HepG2 (cell line): ENCODE measurements at regions not wholly inside any gene's neighbourhood (a gene's known extent, or its start where the extent isn't known, plus 50 kb on each side); places are given as distances from the start of the nearest gene placed in this dataset.

ENCODE experiments used
- ATAC-seq: fragments of 200-7000 bp; cut with Tn5 transposase; 3 replicates; pipeline ENCODE4 v1.9.1; 2020; ENCODE audit warnings: mild to moderate bottlenecking, moderate library complexity
- BruUV-seq: library from RNA; stranded (reverse); fragments of 400-500 nt; replicated peaks from 2 replicates; lab custom pipeline; 2021; lab: Mats Ljungman, UMichigan
- CTCF ChIA-PET: fragments of 300-600 bp; formaldehyde crosslinking; extraction: SDS; loops from one replicate; lab custom pipeline; 2021; ENCODE audit warnings: low total read pairs, inconsistent platforms, low intra/inter-chr PET ratio; lab: Yijun Ruan, JAX
- POLR2A ChIA-PET: fragments of 350-600 bp; sonication (Branson Sonifier 250); formaldehyde crosslinking; loops from one replicate; lab custom pipeline; 2020; ENCODE audit warnings: antibody characterized with exemption, inconsistent platforms; lab: Yijun Ruan, JAX
- DNase-seq: peaks from one replicate; pipeline ENCODE4 v3.0.0-alpha.2; 2015; ENCODE audit warnings: low spot score
- FAIRE-seq: peaks from 3 replicates; lab custom pipeline; 2011; peaks lifted over from hg19 to GRCh38; lab: Jason Lieb, UNC
- H2AFZ ChIP-seq: one replicate; pipeline ENCODE4 v1.6.1; 2011; ENCODE audit warnings: low read length, inconsistent platforms
- H3K27ac ChIP-seq: fragments of 300-600 bp; 3 replicates; pipeline ENCODE4 v1.8.0; 2011; ENCODE audit warnings: mixed run types, mild to moderate bottlenecking, mixed read lengths, low read length, inconsistent platforms; ENCODE audit not compliant: insufficient read depth; ENCODE audit errors: extremely low read length
- H3K27me3 ChIP-seq, 2 experiments: fragments of 200-600 bp in 1 of 2; 2 replicates in 1 of 2; 3 replicates in 1 of 2; pipeline versions ENCODE4 v1.6.0 to v1.8.0; 2011; ENCODE audit warnings: low read length in 2 of 2, mild to moderate bottlenecking in 2 of 2, moderate library complexity in 2 of 2, inconsistent platforms in 1 of 2; ENCODE audit not compliant: insufficient read depth in 2 of 2, control insufficient read depth in 1 of 2
- H3K36me3 ChIP-seq, 2 experiments: fragments of 200-600 bp in 1 of 2; replicated peaks in 1 of 2; 2 replicates in 1 of 2; 3 replicates in 1 of 2; pipeline versions ENCODE4 v1.5.1 to v1.8.0; 2011; ENCODE audit warnings: low read length in 2 of 2, inconsistent platforms in 1 of 2; ENCODE audit not compliant: insufficient read depth in 2 of 2, control insufficient read depth in 1 of 2
- H3K4me1 ChIP-seq: 2 replicates; pipeline ENCODE4 v1.5.1; 2012; ENCODE audit warnings: low read length, inconsistent platforms; ENCODE audit not compliant: insufficient read depth
- H3K4me2 ChIP-seq: 2 replicates; pipeline ENCODE4 v1.6.0; 2011; ENCODE audit warnings: low read depth, low read length, inconsistent platforms
- H3K4me3 ChIP-seq, 3 experiments: fragments of 200-600 bp in 1 of 3; sonication (generic), shearing (Covaris generic) in 1 of 3; replicated peaks in 1 of 3; 2 replicates each; pipeline ENCODE4 v1.5.1; 2011 to 2016; ENCODE audit warnings: low read length in 3 of 3, inconsistent platforms in 2 of 3, low read depth in 2 of 3, mild to moderate bottlenecking in 2 of 3, control low read depth in 1 of 3, mixed read lengths in 1 of 3; ENCODE audit not compliant: insufficient read depth in 1 of 3
- H3K79me2 ChIP-seq: one replicate; pipeline ENCODE4 v1.6.1; 2011; ENCODE audit warnings: low read length, inconsistent platforms; ENCODE audit not compliant: insufficient read depth
- H3K9ac ChIP-seq: 2 replicates; pipeline ENCODE4 v1.6.0; 2011; ENCODE audit warnings: mild to moderate bottlenecking, low read depth, low read length, inconsistent platforms; ENCODE audit not compliant: insufficient read depth
- H3K9me3 ChIP-seq: 2 replicates; pipeline ENCODE4 v1.5.1; 2012; ENCODE audit warnings: mild to moderate bottlenecking, low read length
- H4K20me1 ChIP-seq: 2 replicates; pipeline ENCODE4 v1.6.0; 2011; ENCODE audit warnings: inconsistent platforms, mild to moderate bottlenecking, low read length, moderate library complexity; ENCODE audit not compliant: insufficient read depth
- IKZF1 ChIP-seq: fragments of 450-650 bp; IDR thresholded peaks from 2 replicates; pipeline ENCODE4 v1.7.1; 2016
- KDM2A ChIP-seq: sonication (generic); formaldehyde crosslinking; IDR thresholded peaks from 2 replicates; pipeline ENCODE4 v1.4.0; 2020; ENCODE audit warnings: low read depth, missing genetic modification reagents, borderline replicate concordance
- NR2F1 ChIP-seq, 2 experiments: fragments of 450-650 bp in 1 of 2; formaldehyde crosslinking in 1 of 2; IDR thresholded peaks; 2 replicates each; pipeline versions ENCODE4 v1.5.0 to v1.6.1; 2016 to 2020; ENCODE audit warnings: mild to moderate bottlenecking in 1 of 2, missing compliant biosample characterization in 1 of 2, missing genetic modification reagents in 1 of 2, moderate library complexity in 1 of 2
- SMARCC2 ChIP-seq: fragments of 450-650 bp; IDR thresholded peaks from 2 replicates; pipeline ENCODE4 v1.6.1; 2017; ENCODE audit warnings: antibody characterized with exemption, mild to moderate bottlenecking
- TFDP2 ChIP-seq: sonication (generic); formaldehyde crosslinking; IDR thresholded peaks from 2 replicates; pipeline ENCODE4 v1.4.0; 2020; ENCODE audit warnings: missing genetic modification reagents
- THAP11 ChIP-seq: IDR thresholded peaks from 2 replicates; pipeline ENCODE4 v1.6.1; 2016; ENCODE audit warnings: missing biosample characterization, missing genetic modification reagents
- ZBTB7A ChIP-seq: sonication (generic); formaldehyde crosslinking; IDR thresholded peaks from 2 replicates; pipeline ENCODE4 v1.8.0; 2022; ENCODE audit warnings: mild to moderate bottlenecking, missing genetic modification reagents
- ZFP1 ChIP-seq: IDR thresholded peaks from 2 replicates; pipeline ENCODE4 v1.6.1; 2016
- ZNF564 ChIP-seq: sonication (generic); formaldehyde crosslinking; IDR thresholded peaks from 2 replicates; pipeline ENCODE4 v1.8.1; 2023; ENCODE audit warnings: mild to moderate bottlenecking, missing genetic modification reagents
- ZNF605 ChIP-seq: sonication (generic); formaldehyde crosslinking; IDR thresholded peaks from 2 replicates; pipeline ENCODE4 v1.8.0; 2022; ENCODE audit warnings: mild to moderate bottlenecking, missing genetic modification reagents
- ZNF816 ChIP-seq: sonication (generic); formaldehyde crosslinking; IDR thresholded peaks from 2 replicates; pipeline ENCODE4 v1.8.0; 2022; ENCODE audit warnings: missing genetic modification reagents, mild to moderate bottlenecking, borderline replicate concordance
- ZZZ3 ChIP-seq: sonication (generic); formaldehyde crosslinking; IDR thresholded peaks from 2 replicates; pipeline ENCODE4 v1.4.0; 2020; ENCODE audit warnings: missing genetic modification reagents, mild to moderate bottlenecking, borderline replicate concordance
- WGBS: methylation state at CpG from one replicate; pipeline ENCODE4 v1.1.6; 2017; ENCODE audit warnings: low lambda C conversion rate; 5-methylcytosine and 5-hydroxymethylcytosine counted together
- in situ Hi-C: cut with HindIII; loops from 2 replicates; pipeline ENCODE4 v1.10.0; 2017; ENCODE audit warnings: low pct_unique_long_range_greater_than_20kb; ENCODE audit not compliant: extremely low pct_ligation_motif_present
- intact Hi-C: fragments of 100-400 bp; cut with micrococcal nuclease; formaldehyde crosslinking; loops from one replicate; pipeline ENCODE4 v1.10.0; 2022; ENCODE audit not compliant: unreplicated experiment
- TF ChIP-seq, protein P1 (sequence below): IDR thresholded peaks from 2 replicates; pipeline ENCODE4 v1.6.1; 2016; ENCODE audit warnings: low read depth, missing genetic modification reagents, missing compliant biosample characterization
- TF ChIP-seq, protein P2 (sequence below): sonication (generic); formaldehyde crosslinking; IDR thresholded peaks from 2 replicates; pipeline ENCODE4 v1.4.0; 2020; ENCODE audit warnings: missing genetic modification reagents

- no peaks in the 10 kb centered on the region for H4K20me1 ChIP-seq
- H3K36me3 ChIP-seq, result no peaks in the 10 kb centered on the region
- ATAC-seq (no peak), FAIRE-seq (no peak), DNase-seq (no peak)
- H3K4me3 ChIP-seq, result no peak overlapping the region
- ChIA-PET CTCF (no interaction called here), POLR2A (no interaction called here)
- 0 out of 5 replicates have a peak, but pooled peaks cover 0 to 5% of the 10 kb centered on the region in 2 experiments for H3K27me3 ChIP-seq
- intact Hi-C loops, result no loop called here
- no peak overlapping the region for H3K9ac ChIP-seq
- H3K9me3 ChIP-seq, result no peaks in the 10 kb centered on the region
- in situ Hi-C loops, result no loop called here
- H3K4me1 ChIP-seq, result no peaks in the 10 kb centered on the region
- no peaks in the 10 kb centered on the region for H3K79me2 ChIP-seq
- no TSS peak for BruUV-seq
- TF ChIP-seq TFDP2 (CRISPR knock-in tag) (no peak), ZFP1 (CRISPR knock-in tag) (no peak), KDM2A (no peak), ZNF605 (CRISPR knock-in tag) (no peak), NR2F1 (CRISPR knock-in tag; IDR thresholded peaks at IDR 0.05) (no peak), THAP11 (CRISPR knock-in tag) (no peak), IKZF1 (no peak), ZNF816 (CRISPR knock-in tag) (no peak), ZZZ3 (CRISPR knock-in tag) (no peak), ZBTB7A (CRISPR knock-in tag) (no peak), ZNF564 (CRISPR knock-in tag) (no peak), SMARCC2 (no peak)
- TF ChIP-seq, protein P1, sequence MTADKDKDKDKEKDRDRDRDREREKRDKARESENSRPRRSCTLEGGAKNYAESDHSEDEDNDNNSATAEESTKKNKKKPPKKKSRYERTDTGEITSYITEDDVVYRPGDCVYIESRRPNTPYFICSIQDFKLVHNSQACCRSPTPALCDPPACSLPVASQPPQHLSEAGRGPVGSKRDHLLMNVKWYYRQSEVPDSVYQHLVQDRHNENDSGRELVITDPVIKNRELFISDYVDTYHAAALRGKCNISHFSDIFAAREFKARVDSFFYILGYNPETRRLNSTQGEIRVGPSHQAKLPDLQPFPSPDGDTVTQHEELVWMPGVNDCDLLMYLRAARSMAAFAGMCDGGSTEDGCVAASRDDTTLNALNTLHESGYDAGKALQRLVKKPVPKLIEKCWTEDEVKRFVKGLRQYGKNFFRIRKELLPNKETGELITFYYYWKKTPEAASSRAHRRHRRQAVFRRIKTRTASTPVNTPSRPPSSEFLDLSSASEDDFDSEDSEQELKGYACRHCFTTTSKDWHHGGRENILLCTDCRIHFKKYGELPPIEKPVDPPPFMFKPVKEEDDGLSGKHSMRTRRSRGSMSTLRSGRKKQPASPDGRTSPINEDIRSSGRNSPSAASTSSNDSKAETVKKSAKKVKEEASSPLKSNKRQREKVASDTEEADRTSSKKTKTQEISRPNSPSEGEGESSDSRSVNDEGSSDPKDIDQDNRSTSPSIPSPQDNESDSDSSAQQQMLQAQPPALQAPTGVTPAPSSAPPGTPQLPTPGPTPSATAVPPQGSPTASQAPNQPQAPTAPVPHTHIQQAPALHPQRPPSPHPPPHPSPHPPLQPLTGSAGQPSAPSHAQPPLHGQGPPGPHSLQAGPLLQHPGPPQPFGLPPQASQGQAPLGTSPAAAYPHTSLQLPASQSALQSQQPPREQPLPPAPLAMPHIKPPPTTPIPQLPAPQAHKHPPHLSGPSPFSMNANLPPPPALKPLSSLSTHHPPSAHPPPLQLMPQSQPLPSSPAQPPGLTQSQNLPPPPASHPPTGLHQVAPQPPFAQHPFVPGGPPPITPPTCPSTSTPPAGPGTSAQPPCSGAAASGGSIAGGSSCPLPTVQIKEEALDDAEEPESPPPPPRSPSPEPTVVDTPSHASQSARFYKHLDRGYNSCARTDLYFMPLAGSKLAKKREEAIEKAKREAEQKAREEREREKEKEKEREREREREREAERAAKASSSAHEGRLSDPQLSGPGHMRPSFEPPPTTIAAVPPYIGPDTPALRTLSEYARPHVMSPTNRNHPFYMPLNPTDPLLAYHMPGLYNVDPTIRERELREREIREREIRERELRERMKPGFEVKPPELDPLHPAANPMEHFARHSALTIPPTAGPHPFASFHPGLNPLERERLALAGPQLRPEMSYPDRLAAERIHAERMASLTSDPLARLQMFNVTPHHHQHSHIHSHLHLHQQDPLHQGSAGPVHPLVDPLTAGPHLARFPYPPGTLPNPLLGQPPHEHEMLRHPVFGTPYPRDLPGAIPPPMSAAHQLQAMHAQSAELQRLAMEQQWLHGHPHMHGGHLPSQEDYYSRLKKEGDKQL, result no peak
- TF ChIP-seq, protein P2, sequence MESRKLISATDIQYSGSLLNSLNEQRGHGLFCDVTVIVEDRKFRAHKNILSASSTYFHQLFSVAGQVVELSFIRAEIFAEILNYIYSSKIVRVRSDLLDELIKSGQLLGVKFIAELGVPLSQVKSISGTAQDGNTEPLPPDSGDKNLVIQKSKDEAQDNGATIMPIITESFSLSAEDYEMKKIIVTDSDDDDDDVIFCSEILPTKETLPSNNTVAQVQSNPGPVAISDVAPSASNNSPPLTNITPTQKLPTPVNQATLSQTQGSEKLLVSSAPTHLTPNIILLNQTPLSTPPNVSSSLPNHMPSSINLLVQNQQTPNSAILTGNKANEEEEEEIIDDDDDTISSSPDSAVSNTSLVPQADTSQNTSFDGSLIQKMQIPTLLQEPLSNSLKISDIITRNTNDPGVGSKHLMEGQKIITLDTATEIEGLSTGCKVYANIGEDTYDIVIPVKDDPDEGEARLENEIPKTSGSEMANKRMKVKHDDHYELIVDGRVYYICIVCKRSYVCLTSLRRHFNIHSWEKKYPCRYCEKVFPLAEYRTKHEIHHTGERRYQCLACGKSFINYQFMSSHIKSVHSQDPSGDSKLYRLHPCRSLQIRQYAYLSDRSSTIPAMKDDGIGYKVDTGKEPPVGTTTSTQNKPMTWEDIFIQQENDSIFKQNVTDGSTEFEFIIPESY (CRISPR knock-in tag), result no peak
- H3K27ac ChIP-seq, result no peak overlapping the region
- 0% methylated on average over 1 of the region's 1 CpG for WGBS
- no peak overlapping the region for H2AFZ ChIP-seq
- H3K4me2 ChIP-seq, result no peak overlapping the region
Measured at GRCh38 chr3:158018462-158018861, 87.8 kb downstream of the SHOX2 start.
